Rectal smooth muscle tissue (tissue), 1 donor: ENCODE measurements at regions not wholly inside any gene's neighbourhood (a gene's known extent, or its start where the extent isn't known, plus 50 kb on each side); places are given as distances from the start of the nearest gene placed in this dataset.

Experiments used
- H3K27ac ChIP-seq: one replicate; pipeline ENCODE4 v1.7.0; 2013; ENCODE audit warnings: low read depth, low read length, inconsistent platforms
- H3K27me3 ChIP-seq: one replicate; pipeline ENCODE4 v1.7.0; 2013; ENCODE audit warnings: low read length; ENCODE audit not compliant: control insufficient read depth, insufficient read depth
- H3K36me3 ChIP-seq: one replicate; pipeline ENCODE4 v1.7.0; 2013; ENCODE audit warnings: low read length; ENCODE audit not compliant: control insufficient read depth, insufficient read depth
- H3K4me1 ChIP-seq: one replicate; pipeline ENCODE4 v1.7.0; 2013; ENCODE audit warnings: low read length; ENCODE audit not compliant: control insufficient read depth, insufficient read depth
- H3K4me3 ChIP-seq: one replicate; pipeline ENCODE4 v1.7.0; 2013; ENCODE audit warnings: low read length
- H3K9ac ChIP-seq: one replicate; pipeline ENCODE4 v1.7.0; 2013; ENCODE audit warnings: low read length

DNA sequence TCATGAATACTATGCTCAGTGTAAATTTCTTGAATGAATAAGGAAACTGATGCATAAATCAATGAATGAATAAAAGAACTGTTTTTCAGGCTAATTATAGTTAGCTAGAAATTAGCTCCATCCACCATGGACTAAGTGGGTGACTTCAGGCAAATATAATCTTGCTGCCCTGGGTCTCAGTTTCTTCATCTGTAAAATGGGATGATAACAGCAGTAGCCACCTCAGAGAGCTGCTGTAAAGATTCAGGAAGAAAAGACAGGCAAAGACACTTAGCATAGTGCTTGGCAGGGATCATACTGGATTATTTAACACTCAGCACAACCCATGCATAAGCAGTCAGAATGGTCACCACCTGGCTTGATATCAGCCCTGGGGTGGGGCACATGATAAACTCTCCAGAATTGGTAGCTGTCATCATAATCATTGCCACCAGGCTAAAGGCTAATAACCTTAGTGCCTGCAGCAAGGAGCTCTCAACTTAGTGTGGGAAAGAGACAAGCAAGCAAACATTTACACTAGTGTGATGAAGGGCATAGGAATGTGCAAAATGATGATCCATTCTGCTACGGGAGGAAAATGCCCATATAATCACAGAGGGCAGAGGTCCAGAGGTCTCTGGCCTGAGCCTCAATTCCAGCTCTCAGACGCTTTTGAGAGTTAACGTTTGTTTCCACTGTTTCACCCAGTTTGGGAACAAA is 234.7 kb upstream of the TBX3 start:
- Histone ChIP-seq H3K4me1 (no peaks in the 10 kb centered on the region), H3K4me3 (no peak overlapping the region), H3K9ac (no peak overlapping the region), H3K36me3 (no peaks in the 10 kb centered on the region), H3K27ac (no peak overlapping the region), H3K27me3 (no peaks in the 10 kb centered on the region)

DNA sequence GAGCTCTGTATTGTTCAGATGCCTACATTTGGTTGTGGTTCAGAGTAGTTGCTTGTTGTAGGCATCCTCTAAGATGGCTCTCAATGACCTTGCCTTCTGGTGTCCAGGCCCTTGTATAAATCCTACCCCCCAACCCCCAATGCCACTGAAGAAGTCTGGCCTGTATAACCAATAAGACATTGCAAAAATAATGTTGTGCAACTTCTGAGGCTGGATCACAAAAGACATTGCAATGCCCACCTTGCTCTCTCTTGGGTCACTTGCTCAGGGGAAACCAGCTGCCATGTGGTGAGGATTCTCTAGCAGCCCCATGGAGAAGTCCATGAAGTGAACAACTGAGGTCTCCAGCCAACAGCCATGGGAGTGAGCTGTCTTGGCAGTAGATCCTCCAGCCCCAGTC is 234.0 kb upstream of the TBX3 start:
- no peaks in the 10 kb centered on the region for H3K4me1 ChIP-seq
- H3K27me3 ChIP-seq: no peaks in the 10 kb centered on the region
- H3K27ac ChIP-seq: no peak overlapping the region
- no peaks in the 10 kb centered on the region for H3K36me3 ChIP-seq
- H3K4me3 ChIP-seq: no peak overlapping the region
- H3K9ac ChIP-seq: no peak overlapping the region

DNA sequence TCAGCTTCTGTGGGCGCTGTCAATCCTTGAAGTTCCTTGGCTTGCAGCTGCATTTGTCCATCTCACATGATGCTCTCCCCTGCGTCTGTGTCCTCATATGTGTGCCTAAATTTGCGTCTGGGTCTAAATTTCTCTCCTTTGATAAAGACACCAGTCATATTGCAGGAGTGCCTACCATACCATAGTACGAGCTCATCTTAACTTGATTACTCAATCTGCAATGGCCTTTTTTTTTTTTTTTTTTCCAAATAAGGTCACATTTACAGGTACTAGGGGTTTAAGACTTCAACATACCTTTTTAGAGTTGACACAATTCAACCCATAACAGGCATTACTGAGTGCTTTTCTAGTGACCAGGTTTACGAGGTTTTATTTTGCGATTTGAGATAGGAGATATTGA is 233.3 kb upstream of the TBX3 start:
- Histone ChIP-seq H3K36me3 (no peaks in the 10 kb centered on the region), H3K4me3 (no peak overlapping the region), H3K9ac (no peak overlapping the region), H3K4me1 (no peaks in the 10 kb centered on the region), H3K27me3 (no peaks in the 10 kb centered on the region), H3K27ac (no peak overlapping the region)

DNA sequence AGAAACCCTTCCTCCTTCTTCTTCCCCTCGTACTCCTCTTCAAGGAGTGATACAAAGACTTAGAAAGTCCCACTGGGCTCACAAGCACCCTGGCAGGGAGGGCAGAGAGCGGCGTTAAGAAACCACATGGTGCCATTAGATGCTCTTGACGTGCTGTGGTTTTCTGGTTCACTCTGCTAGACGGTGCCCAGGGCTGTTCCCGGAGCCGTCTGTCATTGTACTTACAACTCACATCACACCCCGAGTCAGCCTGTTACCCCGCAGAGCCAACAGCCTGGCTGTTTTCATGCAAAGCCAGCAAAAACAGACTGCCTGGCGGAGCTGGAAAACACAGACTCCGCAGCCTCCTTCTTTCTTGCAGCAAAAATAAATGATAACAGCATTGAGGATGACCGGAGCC is 232.6 kb upstream of the TBX3 start:
- H3K27ac ChIP-seq: no peak overlapping the region

DNA sequence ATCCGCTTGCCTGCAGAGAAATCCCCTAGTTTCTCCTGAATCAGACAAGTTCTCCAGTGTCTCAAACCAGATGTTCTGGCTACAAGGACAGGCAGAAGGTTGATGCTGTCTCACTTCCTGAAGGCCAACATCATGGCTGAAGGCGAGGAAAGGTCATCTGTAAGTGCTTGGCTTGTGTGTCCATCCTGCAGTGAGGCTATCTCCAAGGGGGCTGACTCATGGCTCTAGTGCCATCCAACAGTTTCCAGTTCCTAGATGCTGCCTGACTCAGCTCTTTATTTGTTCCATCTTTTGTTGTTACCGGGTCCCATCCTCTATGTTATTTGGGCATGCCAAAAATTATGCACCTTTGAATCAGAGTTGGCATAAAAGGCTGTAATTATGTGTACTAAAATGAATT is 232.1 kb upstream of the TBX3 start:
- no peak overlapping the region for H3K9ac ChIP-seq
- no peaks in the 10 kb centered on the region for H3K36me3 ChIP-seq
- no peaks in the 10 kb centered on the region for H3K4me1 ChIP-seq
- no peak overlapping the region for H3K4me3 ChIP-seq
- H3K27me3 ChIP-seq: no peaks in the 10 kb centered on the region
- H3K27ac ChIP-seq: no peak overlapping the region

More for the DNA sequence above, 232.6 kb upstream of the TBX3 start:
- Histone ChIP-seq H3K4me1 (no peaks in the 10 kb centered on the region), H3K9ac (no peak overlapping the region), H3K4me3 (no peak overlapping the region), H3K36me3 (no peaks in the 10 kb centered on the region), H3K27me3 (no peaks in the 10 kb centered on the region)

DNA sequence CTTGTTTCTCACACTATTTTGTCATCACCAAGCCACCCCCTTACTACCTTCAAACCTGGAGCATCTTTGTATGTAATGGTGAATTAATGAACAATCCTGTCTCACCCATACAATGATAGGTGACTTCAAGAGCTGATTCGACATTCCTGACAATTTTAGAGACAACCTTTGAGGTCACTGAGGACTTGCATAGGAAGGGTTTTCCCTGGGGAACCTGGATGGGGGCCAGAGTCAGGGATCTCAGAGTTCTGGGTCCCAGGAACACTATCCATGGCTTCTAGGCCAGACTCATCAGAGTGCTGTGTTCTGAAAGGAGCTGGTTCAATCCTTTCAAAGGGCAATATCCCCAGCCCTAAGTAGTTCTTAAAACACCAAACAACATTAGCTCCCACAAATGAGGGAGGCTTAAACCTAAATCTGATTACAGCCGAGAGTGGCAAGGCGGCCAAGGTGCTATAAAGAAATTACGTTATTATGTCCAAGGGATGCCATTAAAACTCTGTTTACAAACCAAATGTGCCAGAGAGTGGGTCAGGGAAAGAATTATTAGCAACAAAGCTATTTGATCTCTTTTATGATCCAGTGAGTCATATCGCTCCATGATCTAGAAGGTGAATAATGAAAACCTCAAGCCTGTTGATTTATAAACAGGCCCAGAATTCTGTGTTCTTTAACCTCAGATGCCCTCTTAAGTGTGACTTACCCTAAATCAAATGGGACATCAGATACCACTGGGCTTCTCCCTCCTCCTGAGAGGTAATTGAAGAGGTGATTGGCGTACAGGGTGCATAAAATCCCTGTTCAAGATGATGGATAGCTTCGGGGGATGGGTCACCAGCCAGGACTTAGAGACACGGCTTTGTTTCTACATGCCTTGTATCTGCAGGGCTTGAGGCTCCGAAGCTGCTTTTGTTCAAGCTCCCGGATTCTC is 230.2 kb upstream of the TBX3 start:
- H3K27me3 ChIP-seq: no peaks in the 10 kb centered on the region
- no peak overlapping the region for H3K4me3 ChIP-seq
- no peak overlapping the region for H3K9ac ChIP-seq
- H3K4me1 ChIP-seq: no peaks in the 10 kb centered on the region
- no peak overlapping the region for H3K27ac ChIP-seq
- H3K36me3 ChIP-seq: no peaks in the 10 kb centered on the region

DNA sequence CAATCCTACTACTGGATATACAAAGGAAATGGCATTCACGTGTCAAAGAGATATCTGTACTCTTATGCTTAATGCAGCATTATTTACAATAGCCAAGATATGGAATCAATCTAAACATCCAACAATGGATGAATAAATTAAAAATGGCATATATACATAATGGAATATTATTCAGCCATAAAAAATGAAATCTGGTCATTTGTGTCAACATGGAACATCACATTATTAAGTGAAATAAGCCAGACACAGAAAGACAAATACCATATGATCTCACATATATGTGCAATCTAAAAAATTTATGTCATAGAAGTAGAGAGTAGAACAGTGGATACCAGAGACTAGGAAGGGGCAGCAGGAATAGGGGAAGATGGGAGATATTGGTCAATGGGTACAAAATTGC is 228.8 kb upstream of the TBX3 start:
- H3K27me3 ChIP-seq: no peaks in the 10 kb centered on the region

DNA sequence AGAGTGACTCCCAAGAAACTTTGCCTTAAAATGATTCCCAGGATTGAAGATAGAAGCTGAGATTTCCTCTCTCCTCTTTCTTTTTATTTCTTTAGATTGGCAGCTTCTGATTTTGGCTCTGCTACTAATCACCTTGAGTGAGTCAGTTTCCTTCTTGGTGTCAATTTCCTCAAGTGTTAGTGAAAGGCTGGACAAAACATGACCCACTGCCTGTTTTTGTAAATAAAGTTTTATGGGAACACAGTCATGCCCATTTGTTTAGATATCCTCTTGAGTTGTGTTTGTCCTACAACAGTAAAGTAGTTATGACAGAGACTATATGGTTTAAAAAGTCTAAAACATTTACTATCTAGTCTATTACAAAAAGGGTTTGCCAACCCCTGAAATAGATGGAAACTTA is 227.2 kb upstream of the TBX3 start:
- H3K36me3 ChIP-seq: no peaks in the 10 kb centered on the region

More for the DNA sequence above, 228.8 kb upstream of the TBX3 start:
- no peak overlapping the region for H3K27ac ChIP-seq
- H3K9ac ChIP-seq: no peak overlapping the region
- H3K36me3 ChIP-seq: no peaks in the 10 kb centered on the region
- H3K4me3 ChIP-seq: no peak overlapping the region
- no peaks in the 10 kb centered on the region for H3K4me1 ChIP-seq

DNA sequence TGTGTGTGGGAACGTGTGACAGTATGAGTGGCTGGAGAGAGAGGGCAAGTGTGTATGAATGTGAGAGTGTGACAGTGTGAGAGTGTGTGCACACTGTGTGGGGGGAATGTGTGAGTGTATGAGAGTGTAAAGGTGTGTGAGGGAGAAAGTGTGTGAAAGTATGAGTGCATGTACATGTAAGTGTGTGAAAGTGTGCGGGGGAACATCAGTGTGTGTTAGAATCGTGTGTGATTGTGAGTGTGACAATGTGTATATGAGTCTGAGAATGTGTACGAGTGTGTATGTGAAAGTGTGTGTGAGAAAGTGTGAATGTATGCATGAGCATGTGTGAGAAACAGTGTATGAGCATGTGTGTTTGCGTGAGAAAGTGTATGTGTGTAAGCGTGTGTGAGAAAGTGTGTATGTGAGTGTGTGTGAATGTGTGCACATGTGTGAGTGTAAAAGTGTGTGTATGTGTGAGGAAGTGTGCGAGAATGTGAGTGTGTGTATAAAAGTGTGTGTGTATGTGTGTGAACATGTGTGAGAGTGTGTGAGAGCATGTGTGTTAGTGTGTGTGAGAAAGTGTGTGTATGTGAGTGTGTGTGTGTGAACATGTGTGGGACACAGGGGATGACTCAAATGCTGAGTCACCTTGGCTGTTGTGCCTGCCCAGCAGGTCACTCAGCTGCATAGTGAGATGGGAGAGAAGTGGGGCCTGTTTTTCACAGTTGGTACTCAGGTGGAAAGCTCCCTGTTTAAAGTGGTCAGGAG is 220.5 kb upstream of the TBX3 start:
- Histone ChIP-seq H3K4me1 (no peaks in the 10 kb centered on the region), H3K9ac (no peak overlapping the region), H3K27me3 (no peaks in the 10 kb centered on the region)

More for the DNA sequence above, 227.2 kb upstream of the TBX3 start:
- Histone ChIP-seq H3K4me3 (no peak overlapping the region), H3K4me1 (no peaks in the 10 kb centered on the region), H3K27me3 (no peaks in the 10 kb centered on the region), H3K9ac (no peak overlapping the region), H3K27ac (no peak overlapping the region)

DNA sequence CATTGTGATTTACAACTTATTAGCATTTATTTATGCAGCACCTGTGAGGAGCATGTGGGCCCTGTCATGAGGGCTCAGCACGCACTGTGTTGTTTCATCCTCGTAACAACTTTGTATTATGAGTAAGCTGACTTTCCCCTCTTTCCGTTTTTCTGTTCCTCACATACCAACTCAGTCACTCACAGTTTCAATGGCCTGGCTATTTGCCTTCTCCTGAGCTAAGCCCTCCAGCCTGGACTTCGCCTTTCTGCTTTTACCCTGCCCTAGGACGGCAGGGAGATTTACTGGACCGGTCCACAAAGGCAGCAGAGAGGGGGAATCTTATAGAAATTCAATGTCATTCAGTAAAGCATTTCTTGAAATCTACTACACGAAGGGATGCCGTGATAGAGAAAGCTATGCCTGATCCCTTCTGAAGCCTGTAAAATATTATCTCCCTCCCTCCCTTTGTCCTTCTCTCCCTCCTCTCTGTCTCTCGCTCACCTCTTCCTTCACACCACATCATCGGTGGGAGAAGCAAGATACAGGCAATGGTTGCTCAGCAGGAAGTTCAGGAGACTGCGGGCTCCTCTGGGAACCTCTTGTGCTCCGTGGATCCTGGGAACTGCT is 219.2 kb upstream of the TBX3 start:
- no peaks in the 10 kb centered on the region for H3K27me3 ChIP-seq
- no peaks in the 10 kb centered on the region for H3K4me1 ChIP-seq
- H3K9ac ChIP-seq: no peak overlapping the region
- no peak overlapping the region for H3K27ac ChIP-seq
- no peaks in the 10 kb centered on the region for H3K36me3 ChIP-seq
- H3K4me3 ChIP-seq: no peak overlapping the region

More for the DNA sequence above, 220.5 kb upstream of the TBX3 start:
- Histone ChIP-seq H3K36me3 (no peaks in the 10 kb centered on the region), H3K27ac (no peak overlapping the region), H3K4me3 (no peak overlapping the region)

DNA sequence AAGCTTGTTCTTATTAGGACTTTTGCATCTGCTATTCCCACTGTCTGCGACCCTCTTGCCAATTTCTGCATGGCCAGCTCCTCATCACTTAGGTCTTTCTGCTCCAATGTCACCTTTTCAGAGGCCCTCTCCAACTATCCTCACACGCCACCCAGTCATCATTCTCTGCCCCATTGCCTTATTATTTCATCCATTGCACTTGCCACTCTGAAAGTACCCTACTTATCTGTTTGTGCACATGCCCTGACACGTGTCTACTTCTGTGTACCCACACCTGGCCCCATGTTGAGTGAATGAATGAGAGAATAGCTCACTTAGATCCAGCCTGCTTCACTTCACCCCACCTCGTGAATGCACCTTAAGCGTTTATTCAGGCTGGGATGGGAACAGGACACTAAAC is 218.7 kb upstream of the TBX3 start:
- Histone ChIP-seq H3K4me3 (no peak overlapping the region), H3K36me3 (no peaks in the 10 kb centered on the region), H3K4me1 (no peaks in the 10 kb centered on the region), H3K9ac (no peak overlapping the region), H3K27ac (no peak overlapping the region), H3K27me3 (no peaks in the 10 kb centered on the region)

DNA sequence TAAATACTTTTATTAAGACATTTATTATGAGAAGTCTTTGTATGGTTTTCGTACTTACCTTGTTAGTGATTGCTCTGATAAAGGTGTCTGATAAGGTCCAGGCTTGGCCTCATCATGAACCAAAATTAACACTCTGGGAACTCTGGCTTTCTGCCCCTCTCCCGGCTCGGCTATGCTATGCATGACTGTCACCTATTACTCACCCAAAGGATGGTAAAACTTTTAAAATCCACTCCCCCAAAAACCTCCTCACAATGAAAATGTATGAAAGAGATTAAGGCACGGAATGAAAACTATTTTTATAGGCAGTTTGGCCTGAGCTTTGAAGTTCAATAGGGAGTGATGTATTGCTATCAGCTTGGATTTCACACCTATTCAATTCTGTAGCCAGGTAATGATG is 217.3 kb upstream of the TBX3 start:
- no peak overlapping the region for H3K27ac ChIP-seq
- H3K4me1 ChIP-seq: no peaks in the 10 kb centered on the region

More for the DNA sequence above, 217.3 kb upstream of the TBX3 start:
- Histone ChIP-seq H3K36me3 (no peaks in the 10 kb centered on the region), H3K4me3 (no peak overlapping the region), H3K27me3 (no peaks in the 10 kb centered on the region), H3K9ac (no peak overlapping the region)
